ENCODE measurements at regions not wholly inside any gene's neighbourhood (a gene's known extent, or its start where the extent isn't known, plus 50 kb on each side); places are given as distances from the start of the nearest gene placed in this dataset.

DNA sequence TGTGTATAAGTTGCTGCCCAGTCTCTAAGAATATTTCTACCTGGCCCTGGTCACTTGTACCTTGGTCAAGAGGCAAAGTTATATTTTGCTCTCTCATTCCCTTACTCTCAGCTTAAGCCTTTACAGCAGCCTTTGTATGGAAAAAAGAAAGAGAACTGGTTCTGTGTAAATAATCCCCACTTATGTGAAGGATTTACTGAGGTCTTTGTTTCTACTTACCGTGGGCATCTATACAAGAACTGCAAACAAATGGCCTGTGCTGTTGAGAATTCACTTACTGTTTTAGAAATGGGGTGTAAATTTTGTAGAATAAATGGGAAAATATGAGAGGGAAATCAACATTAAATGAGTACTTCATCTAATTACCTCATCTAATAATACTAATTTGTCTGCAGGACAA is 267.4 kb downstream of the PCDH20 start:
- no peaks in the 10 kb centered on the region; a peak in 1 of 4 replicates for H3K4me1 ChIP-seq (ENCODE audit: control insufficient read depth in 1 of 2, insufficient read depth in 2 of 2, low read depth in 1 of 2, low read length in 1 of 2)
- no peaks in the 10 kb centered on the region for H4K20me1 ChIP-seq (ENCODE audit: insufficient read depth)
- no peaks in the 10 kb centered on the region for H3F3A ChIP-seq (replicated peaks; ENCODE audit: insufficient read depth)
- no peak overlapping the region for H3K27ac ChIP-seq (ENCODE audit: low read depth in 2 of 2, low read length in 1 of 2)
- H3K4me2 ChIP-seq, result no peak overlapping the region
- no peaks in the 10 kb centered on the region for H3K36me3 ChIP-seq (replicated peaks in 1 of 2; ENCODE audit: control insufficient read depth in 1 of 2, insufficient read depth in 2 of 2, low read length in 1 of 2)
- no peaks in the 10 kb centered on the region for H3K27me3 ChIP-seq (ENCODE audit: insufficient read depth)
- H3K4me3 ChIP-seq (ENCODE audit: low read depth in 2 of 2, low read length in 1 of 2), result no peak overlapping the region
- WGBS (ENCODE audit: low lambda C conversion rate), result 13% methylated on average over 1 of the region's 1 CpG
- no peak overlapping the region for H2AFZ ChIP-seq (ENCODE audit: low read depth)
- no peaks in the 10 kb centered on the region for H3K79me2 ChIP-seq (ENCODE audit: insufficient read depth)
- H3K9ac ChIP-seq, result no peak overlapping the region
- CTCF ChIA-PET, result no interaction called here
- H3K9me2 ChIP-seq, result no peaks in the 10 kb centered on the region
- peaks cover 5% of the 10 kb centered on the region; the same call in 1 of the 2 replicates for H3K9me3 ChIP-seq
- no peak for DNase-seq
- POLR2A ChIA-PET, result no interaction called here
- TF ChIP-seq, protein P1, sequence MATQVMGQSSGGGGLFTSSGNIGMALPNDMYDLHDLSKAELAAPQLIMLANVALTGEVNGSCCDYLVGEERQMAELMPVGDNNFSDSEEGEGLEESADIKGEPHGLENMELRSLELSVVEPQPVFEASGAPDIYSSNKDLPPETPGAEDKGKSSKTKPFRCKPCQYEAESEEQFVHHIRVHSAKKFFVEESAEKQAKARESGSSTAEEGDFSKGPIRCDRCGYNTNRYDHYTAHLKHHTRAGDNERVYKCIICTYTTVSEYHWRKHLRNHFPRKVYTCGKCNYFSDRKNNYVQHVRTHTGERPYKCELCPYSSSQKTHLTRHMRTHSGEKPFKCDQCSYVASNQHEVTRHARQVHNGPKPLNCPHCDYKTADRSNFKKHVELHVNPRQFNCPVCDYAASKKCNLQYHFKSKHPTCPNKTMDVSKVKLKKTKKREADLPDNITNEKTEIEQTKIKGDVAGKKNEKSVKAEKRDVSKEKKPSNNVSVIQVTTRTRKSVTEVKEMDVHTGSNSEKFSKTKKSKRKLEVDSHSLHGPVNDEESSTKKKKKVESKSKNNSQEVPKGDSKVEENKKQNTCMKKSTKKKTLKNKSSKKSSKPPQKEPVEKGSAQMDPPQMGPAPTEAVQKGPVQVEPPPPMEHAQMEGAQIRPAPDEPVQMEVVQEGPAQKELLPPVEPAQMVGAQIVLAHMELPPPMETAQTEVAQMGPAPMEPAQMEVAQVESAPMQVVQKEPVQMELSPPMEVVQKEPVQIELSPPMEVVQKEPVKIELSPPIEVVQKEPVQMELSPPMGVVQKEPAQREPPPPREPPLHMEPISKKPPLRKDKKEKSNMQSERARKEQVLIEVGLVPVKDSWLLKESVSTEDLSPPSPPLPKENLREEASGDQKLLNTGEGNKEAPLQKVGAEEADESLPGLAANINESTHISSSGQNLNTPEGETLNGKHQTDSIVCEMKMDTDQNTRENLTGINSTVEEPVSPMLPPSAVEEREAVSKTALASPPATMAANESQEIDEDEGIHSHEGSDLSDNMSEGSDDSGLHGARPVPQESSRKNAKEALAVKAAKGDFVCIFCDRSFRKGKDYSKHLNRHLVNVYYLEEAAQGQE (IDR thresholded peaks at IDR 0.05; ENCODE audit: low read depth, low read length), result no peak
- no peak for TF ChIP-seq SIN3A (IDR thresholded peaks at IDR 0.05; ENCODE audit: borderline replicate concordance, low read depth, low read length)
- no peak for TF ChIP-seq SMC3 (IDR thresholded peaks at IDR 0.05; ENCODE audit: low read depth, low read length)
- TF ChIP-seq FOXM1 (IDR thresholded peaks at IDR 0.05; ENCODE audit: low read depth), result no peak
- TF ChIP-seq TAF1 (IDR thresholded peaks at IDR 0.05; ENCODE audit: borderline replicate concordance, low read depth, low read length), result no peak
- TF ChIP-seq, protein P2, sequence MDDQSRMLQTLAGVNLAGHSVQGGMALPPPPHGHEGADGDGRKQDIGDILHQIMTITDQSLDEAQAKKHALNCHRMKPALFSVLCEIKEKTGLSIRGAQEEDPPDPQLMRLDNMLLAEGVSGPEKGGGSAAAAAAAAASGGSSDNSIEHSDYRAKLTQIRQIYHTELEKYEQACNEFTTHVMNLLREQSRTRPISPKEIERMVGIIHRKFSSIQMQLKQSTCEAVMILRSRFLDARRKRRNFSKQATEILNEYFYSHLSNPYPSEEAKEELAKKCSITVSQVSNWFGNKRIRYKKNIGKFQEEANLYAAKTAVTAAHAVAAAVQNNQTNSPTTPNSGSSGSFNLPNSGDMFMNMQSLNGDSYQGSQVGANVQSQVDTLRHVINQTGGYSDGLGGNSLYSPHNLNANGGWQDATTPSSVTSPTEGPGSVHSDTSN (IDR thresholded peaks at IDR 0.05), result no peak
- TF ChIP-seq, protein P3, sequence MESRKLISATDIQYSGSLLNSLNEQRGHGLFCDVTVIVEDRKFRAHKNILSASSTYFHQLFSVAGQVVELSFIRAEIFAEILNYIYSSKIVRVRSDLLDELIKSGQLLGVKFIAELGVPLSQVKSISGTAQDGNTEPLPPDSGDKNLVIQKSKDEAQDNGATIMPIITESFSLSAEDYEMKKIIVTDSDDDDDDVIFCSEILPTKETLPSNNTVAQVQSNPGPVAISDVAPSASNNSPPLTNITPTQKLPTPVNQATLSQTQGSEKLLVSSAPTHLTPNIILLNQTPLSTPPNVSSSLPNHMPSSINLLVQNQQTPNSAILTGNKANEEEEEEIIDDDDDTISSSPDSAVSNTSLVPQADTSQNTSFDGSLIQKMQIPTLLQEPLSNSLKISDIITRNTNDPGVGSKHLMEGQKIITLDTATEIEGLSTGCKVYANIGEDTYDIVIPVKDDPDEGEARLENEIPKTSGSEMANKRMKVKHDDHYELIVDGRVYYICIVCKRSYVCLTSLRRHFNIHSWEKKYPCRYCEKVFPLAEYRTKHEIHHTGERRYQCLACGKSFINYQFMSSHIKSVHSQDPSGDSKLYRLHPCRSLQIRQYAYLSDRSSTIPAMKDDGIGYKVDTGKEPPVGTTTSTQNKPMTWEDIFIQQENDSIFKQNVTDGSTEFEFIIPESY (IDR thresholded peaks at IDR 0.05; ENCODE audit: borderline replicate concordance, low read depth), result no peak
- TF ChIP-seq FOXJ3 (CRISPR knock-in tag; IDR thresholded peaks at IDR 0.05), result no peak
- no peak for TF ChIP-seq USF2 (IDR thresholded peaks at IDR 0.05; ENCODE audit: borderline replicate concordance, low read depth, low read length)
- TF ChIP-seq RCOR1 (IDR thresholded peaks at IDR 0.05; ENCODE audit: low read length), result no peak
- TF ChIP-seq FOSL2 (IDR thresholded peaks at IDR 0.05; ENCODE audit: borderline replicate concordance, low read depth), result no peak

Measured in SK-N-SH (cell line).